Right renal cortex interstitium (tissue), 3 donors: ENCODE measurements at regions not wholly inside any gene's neighbourhood (a gene's known extent, or its start where the extent isn't known, plus 50 kb on each side); places are given as distances from the start of the nearest gene placed in this dataset.
"Not testable (repeated sequence)": the region's sequence is repeated elsewhere in the genome, so short reads cannot be mapped to it uniquely, and the experiment has no call there.

Experiments
- DNase-seq, 3 donors: peaks; one replicate each; pipeline ENCODE4 v3.0.0-alpha.2; 2013; ENCODE audit warnings: low read depth in 3 of 3, low spot score in 2 of 3

- no peak for DNase-seq
Measured at GRCh38 chr6:119845161-119845560, 495.6 kb upstream of the MAN1A1 start.

GRCh38 chr6:119844387-119844786, 494.8 kb upstream of the MAN1A1 start:
- no peak for DNase-seq

GRCh38 chr6:119842191-119842590, 492.6 kb upstream of the MAN1A1 start:
- no peak for DNase-seq

- no peak for DNase-seq
Measured at GRCh38 chr6:119838043-119838442, 488.5 kb upstream of the MAN1A1 start.

- DNase-seq, result no peak
Measured at GRCh38 chr6:119834418-119834817, 484.9 kb upstream of the MAN1A1 start.

- DNase-seq, result no peak
Measured at GRCh38 chr6:119832411-119832810, 482.9 kb upstream of the MAN1A1 start.

GRCh38 chr6:119830494-119831295, 481.1 kb upstream of the MAN1A1 start:
- no peak for DNase-seq

- no peak for DNase-seq
Measured at GRCh38 chr6:119830069-119830468, 480.5 kb upstream of the MAN1A1 start.

GRCh38 chr6:119829499-119829898, 479.9 kb upstream of the MAN1A1 start:
- not testable (repeated sequence) for DNase-seq

- no peak for DNase-seq
Measured at GRCh38 chr6:119829006-119829405, 479.4 kb upstream of the MAN1A1 start.

GRCh38 chr6:119821380-119821779, 471.8 kb upstream of the MAN1A1 start:
- DNase-seq, result no peak

- no peak for DNase-seq
Measured at GRCh38 chr6:119818876-119819275, 469.3 kb upstream of the MAN1A1 start.

GRCh38 chr6:119814609-119815400, 465.2 kb upstream of the MAN1A1 start:
- no peak for DNase-seq

GRCh38 chr6:119802464-119802863, 452.9 kb upstream of the MAN1A1 start:
- no peak for DNase-seq

GRCh38 chr6:119801056-119801455, 451.5 kb upstream of the MAN1A1 start:
- DNase-seq, result no peak

GRCh38 chr6:119800526-119800925, 451.0 kb upstream of the MAN1A1 start:
- no peak for DNase-seq

GRCh38 chr6:119799596-119800509, 450.3 kb upstream of the MAN1A1 start:
- DNase-seq, result no peak

GRCh38 chr6:119791736-119792135, 442.2 kb upstream of the MAN1A1 start:
- no peak for DNase-seq

GRCh38 chr6:119781365-119781764, 431.8 kb upstream of the MAN1A1 start:
- DNase-seq, result no peak

- no peak for DNase-seq
Measured at GRCh38 chr6:119768201-119768600, 418.6 kb upstream of the MAN1A1 start.
